ENCODE measurements at regions not wholly inside any gene's neighbourhood (a gene's known extent, or its start where the extent isn't known, plus 50 kb on each side); places are given as distances from the start of the nearest gene placed in this dataset.

GRCh38 chr13:21946964-21947363 lies 276.1 kb downstream of the FGF9 start:
- TF ChIP-seq POLR2AphosphoS5 (IDR thresholded peaks at IDR 0.05; ENCODE audit: low read depth, low read length) (no peak), REST (IDR thresholded peaks at IDR 0.05; ENCODE audit: insufficient read depth in 1 of 2, low read depth in 2 of 2, low read length in 2 of 2) (no peak), SIN3A (IDR thresholded peaks at IDR 0.05; ENCODE audit: borderline replicate concordance, insufficient read depth, low read length) (no peak)
